Neural crest cell (in vitro differentiated cells): ENCODE measurements at regions not wholly inside any gene's neighbourhood (a gene's known extent, or its start where the extent isn't known, plus 50 kb on each side); places are given as distances from the start of the nearest gene placed in this dataset.
A peak's percentile ranks its signal among the peaks of the same experiment; 100 is the strongest.

Experiments used
- DNase-seq: peaks from one replicate; pipeline ENCODE4 v3.0.0; 2021; ENCODE audit warnings: low read depth, mixed read lengths, low spot score
- H3K27ac Mint-ChIP-seq: one replicate; pipeline ENCODE4 v1.8.0; 2021; ENCODE audit warnings: mild to moderate bottlenecking, mixed read lengths; ENCODE audit not compliant: unreplicated experiment
- H3K27me3 Mint-ChIP-seq: 2 replicates; pipeline ENCODE4 v1.8.0; 2021; ENCODE audit warnings: low read depth, mild to moderate bottlenecking, mixed read lengths
- H3K36me3 Mint-ChIP-seq: 2 replicates; pipeline ENCODE4 v1.8.0; 2021; ENCODE audit warnings: low read depth, mild to moderate bottlenecking, mixed read lengths
- H3K4me1 Mint-ChIP-seq: 2 replicates; pipeline ENCODE4 v1.8.0; 2021; ENCODE audit warnings: mixed read lengths
- H3K4me3 Mint-ChIP-seq: one replicate; pipeline ENCODE4 v1.8.0; 2021; ENCODE audit warnings: mild to moderate bottlenecking, mixed read lengths
- H3K9me3 Mint-ChIP-seq: 2 replicates; pipeline ENCODE4 v1.8.0; 2021; ENCODE audit warnings: mixed read lengths
- TF ChIP-seq, protein P1 (sequence below): fragments of 200-600 bp; sonication (generic); conservative IDR thresholded peaks from 2 replicates; pipeline ENCODE4 v1.5.0; 2021; ENCODE audit warnings: antibody characterized with exemption, mild to moderate bottlenecking

GRCh38 chr10:46220872-46221538, 65.8 kb upstream of the ANTXRL start:
- Mint-ChIP-seq H3K27ac (peak overlapping the region; percentile 27), H3K4me3 (no peak overlapping the region)

GRCh38 chr10:46222364-46222935, 64.3 kb upstream of the ANTXRL start:
- Mint-ChIP-seq H3K27me3 (peaks cover 2% of the 10 kb centered on the region), H3K27ac (no peak overlapping the region), H3K36me3 (no peaks in the 10 kb centered on the region), H3K4me1 (peaks cover 20% of the 10 kb centered on the region), H3K9me3 (no peaks in the 10 kb centered on the region), H3K4me3 (no peak overlapping the region)
- TF ChIP-seq, protein P1, sequence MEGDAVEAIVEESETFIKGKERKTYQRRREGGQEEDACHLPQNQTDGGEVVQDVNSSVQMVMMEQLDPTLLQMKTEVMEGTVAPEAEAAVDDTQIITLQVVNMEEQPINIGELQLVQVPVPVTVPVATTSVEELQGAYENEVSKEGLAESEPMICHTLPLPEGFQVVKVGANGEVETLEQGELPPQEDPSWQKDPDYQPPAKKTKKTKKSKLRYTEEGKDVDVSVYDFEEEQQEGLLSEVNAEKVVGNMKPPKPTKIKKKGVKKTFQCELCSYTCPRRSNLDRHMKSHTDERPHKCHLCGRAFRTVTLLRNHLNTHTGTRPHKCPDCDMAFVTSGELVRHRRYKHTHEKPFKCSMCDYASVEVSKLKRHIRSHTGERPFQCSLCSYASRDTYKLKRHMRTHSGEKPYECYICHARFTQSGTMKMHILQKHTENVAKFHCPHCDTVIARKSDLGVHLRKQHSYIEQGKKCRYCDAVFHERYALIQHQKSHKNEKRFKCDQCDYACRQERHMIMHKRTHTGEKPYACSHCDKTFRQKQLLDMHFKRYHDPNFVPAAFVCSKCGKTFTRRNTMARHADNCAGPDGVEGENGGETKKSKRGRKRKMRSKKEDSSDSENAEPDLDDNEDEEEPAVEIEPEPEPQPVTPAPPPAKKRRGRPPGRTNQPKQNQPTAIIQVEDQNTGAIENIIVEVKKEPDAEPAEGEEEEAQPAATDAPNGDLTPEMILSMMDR: no peak
- no peak for DNase-seq

More at GRCh38 chr10:46220872-46221538, 65.8 kb upstream of the ANTXRL start:
- no peaks in the 10 kb centered on the region for H3K9me3 Mint-ChIP-seq
- no peak for DNase-seq
- TF ChIP-seq, protein P1: peak; percentile 39
- no peaks in the 10 kb centered on the region for H3K36me3 Mint-ChIP-seq
- peaks cover 23% of the 10 kb centered on the region for H3K4me1 Mint-ChIP-seq
- H3K27me3 Mint-ChIP-seq: peaks cover 2% of the 10 kb centered on the region

DNA sequence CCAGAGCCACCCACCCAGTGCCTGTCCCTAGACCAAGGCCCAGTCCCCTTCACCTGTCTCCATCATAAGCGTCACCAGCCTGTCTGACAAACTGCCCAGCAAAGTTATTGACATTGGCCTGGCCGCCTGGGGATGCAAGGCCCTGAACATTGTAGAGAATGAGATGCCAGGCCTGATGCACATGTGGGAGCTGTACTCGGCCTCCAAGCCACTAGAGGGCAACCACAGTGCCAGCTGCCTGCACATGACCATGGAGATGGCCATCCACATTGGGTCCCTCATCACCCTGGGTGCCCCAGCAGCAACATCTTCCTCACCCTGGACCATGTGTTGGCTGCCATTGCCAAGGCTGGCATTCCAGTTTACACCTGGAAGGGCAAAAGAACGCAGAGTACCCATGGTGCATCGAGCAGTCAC, 63.7 kb upstream of the ANTXRL start:
- Mint-ChIP-seq H3K36me3 (no peaks in the 10 kb centered on the region), H3K27ac (no peak overlapping the region), H3K9me3 (no peaks in the 10 kb centered on the region), H3K4me1 (peaks cover 17% of the 10 kb centered on the region), H3K27me3 (peaks cover under 1% of the 10 kb centered on the region), H3K4me3 (no peak overlapping the region)
- TF ChIP-seq, protein P1: no peak
- DNase-seq: no peak

DNA sequence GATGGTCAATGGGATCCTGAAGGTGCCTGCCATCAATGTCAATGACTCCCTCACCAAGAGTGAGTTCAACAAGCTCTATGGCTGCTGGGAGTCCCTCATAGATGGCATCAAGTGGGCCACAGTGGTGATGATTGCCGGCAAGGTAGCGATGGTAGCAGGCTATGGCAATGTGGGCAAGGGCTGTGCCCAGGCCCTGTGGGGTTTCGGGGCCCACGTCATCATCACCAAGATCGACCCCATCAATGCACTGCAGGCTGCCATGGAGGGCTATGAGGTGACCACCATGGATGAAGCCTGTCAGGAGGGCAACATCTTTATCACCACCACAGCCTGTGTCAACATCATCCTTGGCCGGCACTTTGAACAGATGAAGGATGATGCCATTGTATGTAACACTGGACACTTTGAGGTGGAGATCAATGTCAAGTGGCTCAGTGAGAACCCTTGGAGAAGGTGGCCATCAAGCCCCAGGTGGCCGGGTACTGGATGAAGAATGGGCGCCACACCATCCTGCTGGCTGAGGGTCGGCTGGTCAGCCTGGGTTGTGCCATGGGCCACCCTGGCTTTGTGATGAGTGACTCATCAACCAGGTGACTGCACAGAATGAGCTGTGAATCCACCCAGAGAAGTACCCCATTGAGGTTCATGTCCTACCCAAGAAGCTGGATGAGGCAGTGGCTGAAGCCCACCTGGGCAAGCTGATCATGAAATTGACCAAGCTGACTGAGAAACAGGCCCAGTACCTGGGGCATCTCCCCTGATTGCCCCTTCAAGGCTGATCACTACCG, 63.0 kb upstream of the ANTXRL start:
- TF ChIP-seq, protein P1: no peak
- no peak for DNase-seq
- no peaks in the 10 kb centered on the region for H3K9me3 Mint-ChIP-seq
- H3K4me1 Mint-ChIP-seq: peaks cover 16% of the 10 kb centered on the region
- no peaks in the 10 kb centered on the region for H3K27me3 Mint-ChIP-seq
- H3K27ac Mint-ChIP-seq: no peak overlapping the region
- no peak overlapping the region for H3K4me3 Mint-ChIP-seq
- H3K36me3 Mint-ChIP-seq: no peaks in the 10 kb centered on the region

GRCh38 chr10:46224414-46224682, 62.4 kb upstream of the ANTXRL start:
- Mint-ChIP-seq H3K4me3 (no peak overlapping the region), H3K36me3 (no peaks in the 10 kb centered on the region), H3K9me3 (no peaks in the 10 kb centered on the region), H3K4me1 (peaks cover 16% of the 10 kb centered on the region), H3K27ac (no peak overlapping the region), H3K27me3 (no peaks in the 10 kb centered on the region)
- TF ChIP-seq, protein P1: no peak
- DNase-seq: no peak
